Iris pigment epithelial cell (primary cell): ENCODE measurements at regions not wholly inside any gene's neighbourhood (a gene's known extent, or its start where the extent isn't known, plus 50 kb on each side); places are given as distances from the start of the nearest gene placed in this dataset.
"Not testable (repeated sequence)": the region's sequence is repeated elsewhere in the genome, so short reads cannot be mapped to it uniquely, and the experiment has no call there.

Source experiments
- DNase-seq: peaks from one replicate; pipeline ENCODE4 v3.0.0-alpha.2; 2011; ENCODE audit warnings: low read depth

DNA sequence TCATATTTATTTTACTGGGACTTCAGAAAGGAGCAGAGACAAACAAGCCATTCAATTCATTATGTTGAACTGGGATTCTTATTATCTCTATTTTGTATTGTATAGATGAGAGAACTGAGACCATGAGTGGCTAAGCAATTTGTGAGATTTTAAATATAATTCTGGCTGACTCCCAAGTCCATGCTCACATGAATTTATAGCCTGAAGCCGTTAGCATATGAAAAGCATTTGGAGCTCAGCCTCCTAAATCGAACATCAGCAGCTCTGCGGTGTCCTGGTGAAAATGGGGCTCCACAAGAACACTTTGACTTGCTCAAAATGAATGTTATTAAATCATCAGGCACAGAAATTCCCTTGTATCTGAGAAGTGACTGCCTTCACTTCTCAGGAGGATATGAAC is 96.8 kb upstream of the DPT start:
- no peak for DNase-seq

DNA sequence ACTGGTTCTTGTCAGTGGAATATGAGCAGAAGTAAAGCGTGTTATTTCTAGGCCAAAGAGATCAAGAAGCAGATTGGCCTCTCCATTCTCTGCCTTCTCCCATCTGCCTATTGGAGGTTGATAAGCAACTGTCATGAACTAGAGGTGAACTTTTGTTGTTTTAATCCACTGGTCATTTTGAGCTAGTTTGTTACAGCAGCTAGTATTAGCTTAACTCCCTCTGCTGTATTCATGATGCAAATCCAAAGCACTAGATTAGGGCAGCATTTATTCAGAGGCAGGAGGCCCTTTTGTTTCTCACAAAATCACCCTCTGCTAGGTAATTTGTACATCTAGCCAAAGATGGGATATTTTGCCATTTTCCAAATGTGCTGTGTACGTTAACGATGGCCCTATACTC is 97.3 kb upstream of the DPT start:
- DNase-seq: no peak

GRCh38 chr1:168827557-168827956 is 98.6 kb upstream of the DPT start:
- DNase-seq: no peak

DNA sequence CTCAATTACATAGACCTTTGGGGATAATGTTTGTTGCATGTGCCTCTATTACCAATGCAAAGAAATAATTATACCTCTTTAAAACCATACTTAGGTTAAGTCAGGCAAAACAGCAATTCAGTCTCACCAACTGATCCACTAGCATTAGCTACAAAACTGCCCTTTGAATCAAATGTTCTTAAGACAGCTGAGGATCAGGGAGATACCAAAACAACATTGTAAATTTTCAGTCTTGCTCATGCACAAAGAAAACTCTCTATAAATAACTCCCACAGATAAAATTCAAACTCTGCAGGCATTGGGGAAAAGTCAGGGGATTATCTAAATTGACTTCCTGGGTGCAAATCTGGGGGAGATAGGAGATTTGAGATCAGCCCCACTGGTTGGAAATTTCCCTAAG is 100.9 kb upstream of the DPT start:
- no peak for DNase-seq

GRCh38 chr1:168830562-168830961 is 101.6 kb upstream of the DPT start:
- no peak for DNase-seq

GRCh38 chr1:168832661-168833060 is 103.7 kb upstream of the DPT start:
- no peak for DNase-seq

GRCh38 chr1:168833362-168833761 is 104.4 kb upstream of the DPT start:
- DNase-seq: no peak

- DNase-seq: no peak
Measured at GRCh38 chr1:168833801-168834224, 104.8 kb upstream of the DPT start.

DNA sequence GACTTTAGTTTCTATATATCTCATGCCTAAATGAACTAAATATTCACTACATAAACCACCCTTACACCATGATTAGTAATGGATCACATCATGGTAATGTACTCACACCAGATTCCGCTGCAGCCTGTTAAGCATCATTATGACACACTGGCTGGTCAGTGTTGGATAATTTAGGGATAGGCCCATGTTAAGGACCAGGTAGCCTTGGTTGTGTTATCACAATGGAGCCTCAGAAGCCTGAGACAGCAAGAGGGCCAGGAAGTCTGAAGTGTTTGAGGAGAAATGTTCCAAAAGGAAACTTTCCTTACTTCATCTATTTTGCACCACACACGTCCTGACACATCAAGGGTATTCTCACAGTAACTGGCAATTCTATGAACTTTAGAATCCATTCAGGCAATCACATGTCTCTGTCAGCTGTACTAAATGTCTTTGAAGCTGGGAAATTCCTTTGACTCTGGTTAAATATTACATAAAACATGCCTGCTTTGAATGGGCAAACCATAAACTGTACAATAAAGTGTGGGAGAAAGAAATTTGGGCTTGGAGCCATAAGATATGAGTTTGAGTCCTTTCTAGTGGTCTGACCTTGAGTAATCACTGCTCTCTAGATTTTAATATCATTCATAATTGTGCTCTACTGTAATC is 105.3 kb upstream of the DPT start:
- no peak for DNase-seq

GRCh38 chr1:168835176-168835575 is 106.2 kb upstream of the DPT start:
- DNase-seq: no peak

DNA sequence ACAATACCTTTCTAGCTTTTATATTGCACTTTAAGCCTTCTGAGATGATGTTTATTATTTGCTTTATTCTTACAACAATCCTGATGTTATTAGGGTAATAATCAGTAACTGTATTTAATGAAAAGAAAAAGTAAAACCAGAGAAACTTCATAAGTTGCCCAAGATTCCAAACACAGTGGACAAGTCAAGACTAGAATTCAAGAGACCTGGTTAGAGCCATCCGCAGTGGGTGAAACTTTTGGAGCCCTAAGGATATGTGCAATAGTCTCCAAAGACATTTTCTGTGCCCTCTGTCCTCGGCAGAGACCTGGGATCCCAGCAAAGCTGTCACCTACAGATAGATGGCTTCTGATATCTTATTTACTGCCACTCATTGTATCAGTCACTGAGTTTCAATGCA is 106.8 kb upstream of the DPT start:
- DNase-seq: no peak

DNA sequence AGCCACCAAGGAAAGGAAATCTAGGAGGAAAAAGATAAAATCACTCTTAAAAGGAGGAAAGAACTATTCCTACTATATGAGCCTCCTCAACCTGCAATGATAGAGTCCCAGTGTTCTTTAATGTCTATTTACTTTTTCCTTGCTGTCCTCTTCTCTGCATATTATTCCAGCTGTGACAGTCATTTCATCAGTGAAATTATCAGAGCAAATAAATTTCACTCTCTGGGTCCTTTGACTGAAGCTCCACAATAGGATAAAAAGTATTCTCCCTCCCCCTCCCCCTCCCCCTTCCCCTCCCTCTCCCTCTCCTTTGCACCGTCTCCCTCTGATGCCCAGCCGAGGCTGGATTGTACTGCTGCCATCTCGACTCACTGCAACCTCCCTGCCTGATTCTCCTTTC is 107.5 kb upstream of the DPT start:
- no peak for DNase-seq

GRCh38 chr1:168837230-168837629 is 108.2 kb upstream of the DPT start:
- DNase-seq: not testable (repeated sequence)

DNA sequence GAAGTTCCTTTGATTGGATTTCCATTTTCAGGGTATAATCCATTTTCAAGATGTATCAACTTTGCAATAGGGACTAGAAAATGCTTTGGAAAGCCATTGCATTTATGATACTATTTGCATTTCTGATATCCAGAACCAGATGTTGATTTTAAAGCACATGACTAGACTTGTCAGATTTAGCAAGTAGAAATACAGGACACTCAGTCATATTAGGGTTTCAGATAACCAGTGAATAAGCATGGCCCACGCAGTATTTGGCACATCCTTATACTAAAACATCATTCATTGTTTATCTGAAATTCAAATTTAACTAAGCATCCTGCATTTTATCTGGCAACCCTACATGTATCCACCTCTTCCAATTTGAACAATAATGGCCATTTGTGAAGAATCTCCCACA is 113.3 kb upstream of the DPT start:
- no peak for DNase-seq

- DNase-seq: no peak
Measured at GRCh38 chr1:168842916-168843315, 113.9 kb upstream of the DPT start.

DNA sequence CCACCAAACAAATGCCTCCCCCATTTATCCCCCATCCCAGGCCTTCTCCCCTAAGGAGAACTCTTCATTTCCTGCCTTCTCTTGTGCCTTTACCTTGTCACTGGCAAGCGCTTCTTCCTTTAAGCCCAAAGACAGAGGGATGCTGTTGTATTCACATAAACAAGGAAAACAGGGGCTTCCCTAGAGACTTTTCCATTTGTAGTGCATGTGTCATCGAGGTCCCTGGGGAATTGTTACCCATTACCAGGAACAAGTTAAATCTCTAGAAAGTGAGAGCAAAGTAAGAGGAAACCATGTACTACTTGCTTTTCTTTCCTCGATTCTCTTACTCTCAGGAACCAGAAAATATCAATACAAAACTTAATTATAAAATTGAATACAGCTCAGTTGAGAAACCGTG is 114.4 kb upstream of the DPT start:
- DNase-seq: no peak

GRCh38 chr1:168843950-168844349 is 114.9 kb upstream of the DPT start:
- no peak for DNase-seq

DNA sequence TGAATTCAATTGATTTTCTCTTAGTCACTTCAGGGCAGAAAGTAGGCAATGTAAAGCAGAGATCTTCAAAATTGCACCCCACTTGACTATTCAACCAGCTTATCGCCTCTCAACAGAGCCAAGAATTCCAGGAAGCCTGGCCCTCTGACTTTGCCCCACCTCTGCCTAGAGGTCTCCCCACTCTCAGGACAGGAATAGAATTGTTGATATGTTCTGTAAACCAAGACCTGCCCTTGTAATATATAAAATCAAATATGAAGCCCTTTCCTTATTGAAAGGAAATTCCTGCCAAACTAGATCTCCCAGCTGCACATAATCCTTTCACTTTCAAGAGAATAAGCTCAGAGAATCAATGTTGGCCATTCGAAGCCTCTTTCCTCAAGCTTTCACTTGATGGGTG is 116.1 kb upstream of the DPT start:
- no peak for DNase-seq

GRCh38 chr1:168848051-168848450 is 119.0 kb upstream of the DPT start:
- no peak for DNase-seq

- DNase-seq: no peak
Measured at GRCh38 chr1:168861421-168862004, 132.5 kb upstream of the DPT start.

- DNase-seq: no peak
Measured at GRCh38 chr1:168863772-168864171, 134.8 kb upstream of the DPT start.

- DNase-seq: no peak
Measured at GRCh38 chr1:168864266-168864665, 135.3 kb upstream of the DPT start.

- no peak for DNase-seq
Measured at GRCh38 chr1:168865850-168866620, 137.0 kb upstream of the DPT start.
